ENCODE measurements at regions not wholly inside any gene's neighbourhood (a gene's known extent, or its start where the extent isn't known, plus 50 kb on each side); places are given as distances from the start of the nearest gene placed in this dataset.
A peak's percentile ranks its signal among the peaks of the same experiment; 100 is the strongest.

GRCh38 chr9:79129865-79130480 lies 441.8 kb upstream of the TLE4 start:
- dilution Hi-C loops (cut with MboI; ENCODE audit: extremely low pct_ligation_motif_present, low sequenced_read_pairs) = no loop called here
- intact Hi-C loops (cut with micrococcal nuclease) = loop anchor here (1.0 to 5.0 kb wide), 5 partner anchors 102 to 1047 kb away; partner anchors contain the start of gene TLE4
- H3K4me3 ChIP-seq (replicated peaks in 1 of 3; ENCODE audit: insufficient read depth in 1 of 3, low read depth in 1 of 3, low read length in 3 of 3) = no peak overlapping the region

More at GRCh38 chr9:79129865-79130480, 441.8 kb upstream of the TLE4 start:
- H3K9ac ChIP-seq (replicated peaks; ENCODE audit: extremely low read depth, insufficient read depth, low read length) = no peak overlapping the region
- peak; percentile 58 for DNase-seq (ENCODE audit: low read depth, low spot score)
- no peaks in the 10 kb centered on the region for H3K79me2 ChIP-seq (ENCODE audit: control insufficient read depth, insufficient read depth, low read length)
- no peak overlapping the region for H3K4me2 ChIP-seq (ENCODE audit: insufficient read depth, low read length)
- peak; percentile 38 for FAIRE-seq
- no peaks in the 10 kb centered on the region for H4K20me1 ChIP-seq (replicated peaks; ENCODE audit: control insufficient read depth, extremely low read depth, insufficient read depth, low read length)
- no peak overlapping the region for H2AFZ ChIP-seq (ENCODE audit: low read depth, low read length)
- H3K27ac ChIP-seq (ENCODE audit: insufficient read depth, low read depth, low read length) = no peak overlapping the region
- H3K4me1 ChIP-seq (ENCODE audit: control insufficient read depth, extremely low read depth, insufficient read depth, low read length) = no peaks in the 10 kb centered on the region
- CTCF ChIA-PET = interaction anchor here (0.7 to 3.6 kb wide), 35 partner anchors 10 to 1046 kb away, joined by 3 to 29 read pairs (median 3); no protein-coding TSS in a partner anchor
- no peaks in the 10 kb centered on the region for H3K9me1 ChIP-seq (replicated peaks; ENCODE audit: control insufficient read depth, extremely low read depth, insufficient read depth, low read length)
- no peaks in the 10 kb centered on the region for H3K27me3 ChIP-seq (ENCODE audit: control insufficient read depth in 2 of 2, insufficient read depth in 2 of 2, low read length in 2 of 2)
- POLR2A ChIA-PET = no interaction called here
- BruUV-seq (replicated peaks) = no TSS peak
- TF ChIP-seq CTCF (IDR thresholded peaks at IDR 0.05; ENCODE audit: extremely low read depth in 1 of 2, insufficient read depth in 1 of 2, low read depth in 1 of 2, low read length in 2 of 2) (peak; percentile 80 to 86), GATA2 (IDR thresholded peaks at IDR 0.05; ENCODE audit: insufficient read depth, insufficient read length, low read depth, low read length) (no peak)
- H3K9me3 ChIP-seq (replicated peaks; ENCODE audit: control insufficient read depth, insufficient read depth, low read length) = no peaks in the 10 kb centered on the region
- no peaks in the 10 kb centered on the region for H3K36me3 ChIP-seq (ENCODE audit: control insufficient read depth in 2 of 2, extremely low read depth in 1 of 2, insufficient read depth in 2 of 2, low read length in 2 of 2)
